ENCODE measurements at regions not wholly inside any gene's neighbourhood (a gene's known extent, or its start where the extent isn't known, plus 50 kb on each side); places are given as distances from the start of the nearest gene placed in this dataset.

- Histone ChIP-seq H3K4me3 (ENCODE audit: low read length) (no peak overlapping the region), H3K79me2 (replicated peaks; ENCODE audit: insufficient read depth, low read length) (no peaks in the 10 kb centered on the region), H3K4me2 (ENCODE audit: low read length) (no peak overlapping the region), H3K36me3 (ENCODE audit: insufficient read depth, low read length) (no peaks in the 10 kb centered on the region), H3F3A (ENCODE audit: insufficient read depth, low read length, poor library complexity, severe bottlenecking) (no peaks in the 10 kb centered on the region), H4K20me1 (ENCODE audit: insufficient read depth) (no peaks in the 10 kb centered on the region), H3K27me3 (ENCODE audit: insufficient read depth, low read depth, low read length) (no peaks in the 10 kb centered on the region), H3K9ac (ENCODE audit: low read length) (no peak overlapping the region), H3K27ac (ENCODE audit: low read length) (no peak overlapping the region), H2AFZ (ENCODE audit: low read depth, low read length) (no peak overlapping the region), H3K9me2 (ENCODE audit: insufficient read depth, low read length) (no peaks in the 10 kb centered on the region), H3K9me3 (ENCODE audit: low read length) (peaks cover 5% of the 10 kb centered on the region)
- TF ChIP-seq CTCF (IDR thresholded peaks at IDR 0.05; ENCODE audit: poor library complexity, severe bottlenecking) (no peak), EZH2 (IDR thresholded peaks at IDR 0.05; ENCODE audit: borderline replicate concordance, insufficient read depth, low read length, poor library complexity, severe bottlenecking) (no peak), SMC3 (conservative IDR thresholded peaks at IDR 0.05; ENCODE audit: poor library complexity) (no peak), EP300 (conservative IDR thresholded peaks at IDR 0.05; ENCODE audit: poor library complexity, severe bottlenecking) (no peak), POLR2AphosphoS5 (IDR thresholded peaks at IDR 0.05) (no peak), RAD21 (conservative IDR thresholded peaks at IDR 0.05) (no peak), REST (IDR thresholded peaks at IDR 0.05; ENCODE audit: borderline replicate concordance) (no peak), TAF1 (IDR thresholded peaks at IDR 0.05; ENCODE audit: low read depth) (no peak), MXI1 (conservative IDR thresholded peaks at IDR 0.05; ENCODE audit: poor library complexity, severe bottlenecking) (no peak)
Measured at GRCh38 chr11:41963406-41963805, 504.0 kb upstream of the LRRC4C start.

GRCh38 chr11:41970681-41971080 is 511.2 kb upstream of the LRRC4C start:
- Histone ChIP-seq H3K36me3 (ENCODE audit: insufficient read depth, low read length) (no peaks in the 10 kb centered on the region), H4K20me1 (ENCODE audit: insufficient read depth) (no peaks in the 10 kb centered on the region), H2AFZ (ENCODE audit: low read depth, low read length) (no peak overlapping the region), H3K9me2 (ENCODE audit: insufficient read depth, low read length) (no peaks in the 10 kb centered on the region), H3K27ac (ENCODE audit: low read length) (no peak overlapping the region), H3F3A (ENCODE audit: insufficient read depth, low read length, poor library complexity, severe bottlenecking) (no peaks in the 10 kb centered on the region), H3K4me3 (ENCODE audit: low read length) (no peak overlapping the region), H3K9ac (ENCODE audit: low read length) (no peak overlapping the region), H3K27me3 (ENCODE audit: insufficient read depth, low read depth, low read length) (no peaks in the 10 kb centered on the region), H3K9me3 (ENCODE audit: low read length) (no peaks in the 10 kb centered on the region), H3K79me2 (replicated peaks; ENCODE audit: insufficient read depth, low read length) (no peaks in the 10 kb centered on the region), H3K4me2 (ENCODE audit: low read length) (no peak overlapping the region)
- TF ChIP-seq CTCF (IDR thresholded peaks at IDR 0.05; ENCODE audit: poor library complexity, severe bottlenecking) (no peak), MXI1 (conservative IDR thresholded peaks at IDR 0.05; ENCODE audit: poor library complexity, severe bottlenecking) (no peak), EZH2 (IDR thresholded peaks at IDR 0.05; ENCODE audit: borderline replicate concordance, insufficient read depth, low read length, poor library complexity, severe bottlenecking) (no peak), RAD21 (conservative IDR thresholded peaks at IDR 0.05) (no peak), REST (IDR thresholded peaks at IDR 0.05; ENCODE audit: borderline replicate concordance) (no peak), SMC3 (conservative IDR thresholded peaks at IDR 0.05; ENCODE audit: poor library complexity) (no peak), TAF1 (IDR thresholded peaks at IDR 0.05; ENCODE audit: low read depth) (no peak), EP300 (conservative IDR thresholded peaks at IDR 0.05; ENCODE audit: poor library complexity, severe bottlenecking) (no peak), POLR2AphosphoS5 (IDR thresholded peaks at IDR 0.05) (no peak)
